Brain microvascular endothelial cell (primary cell): ENCODE measurements at regions not wholly inside any gene's neighbourhood (a gene's known extent, or its start where the extent isn't known, plus 50 kb on each side); places are given as distances from the start of the nearest gene placed in this dataset.

Experiments
- DNase-seq: peaks from one replicate; pipeline ENCODE4 v3.0.0-alpha.2; 2020
- H3K27ac ChIP-seq: fragments of 250-450 bp; sonication (Bioruptor Pico); 2 replicates; pipeline ENCODE4 v1.5.1; 2020; ENCODE audit warnings: mild to moderate bottlenecking, moderate library complexity
- H3K27me3 ChIP-seq: fragments of 250-450 bp; sonication (Bioruptor Pico); replicated peaks from 2 replicates; pipeline ENCODE4 v1.5.1; 2020; ENCODE audit warnings: mild to moderate bottlenecking
- H3K36me3 ChIP-seq: fragments of 250-450 bp; sonication (Bioruptor Pico); replicated peaks from 2 replicates; pipeline ENCODE4 v1.5.1; 2020; ENCODE audit warnings: mild to moderate bottlenecking
- H3K4me3 ChIP-seq: 2 replicates; pipeline ENCODE4 v1.5.1; 2011; ENCODE audit warnings: low read depth, mild to moderate bottlenecking, control low read depth, low read length, moderate library complexity
- CTCF ChIP-seq: IDR thresholded peaks from 2 replicates; pipeline ENCODE4 v1.5.1; 2011; ENCODE audit warnings: low read depth, mild to moderate bottlenecking, moderate library complexity, low read length, control low read depth, inconsistent platforms; ENCODE audit errors: missing control alignments
- in situ Hi-C: cut with HindIII; loops from 2 replicates; pipeline ENCODE4 v1.10.0; 2017; ENCODE audit warnings: low sequenced_read_pairs, low pct_ligation_motif_present

GRCh38 chr13:60260440-60260839 is 96.7 kb upstream of the DIAPH3 start:
- no peak overlapping the region for H3K4me3 ChIP-seq
- no peaks in the 10 kb centered on the region for H3K27me3 ChIP-seq
- no peaks in the 10 kb centered on the region for H3K36me3 ChIP-seq
- peak; percentile 25 for TF ChIP-seq CTCF
- DNase-seq = no peak
- in situ Hi-C loops = no loop called here
- no peak overlapping the region for H3K27ac ChIP-seq

GRCh38 chr13:60261432-60262351 is 98.0 kb upstream of the DIAPH3 start:
- Histone ChIP-seq H3K36me3 (no peaks in the 10 kb centered on the region), H3K27me3 (no peaks in the 10 kb centered on the region), H3K4me3 (no peak overlapping the region), H3K27ac (no peak overlapping the region)
- DNase-seq = no peak
- no peak for TF ChIP-seq CTCF
- in situ Hi-C loops = no loop called here

- H3K4me3 ChIP-seq = no peak overlapping the region
Measured at GRCh38 chr13:60265566-60265965, 101.8 kb upstream of the DIAPH3 start.

GRCh38 chr13:60267498-60268202 is 103.9 kb upstream of the DIAPH3 start:
- Histone ChIP-seq H3K4me3 (peak overlapping the region; percentile 54), H3K27ac (no peak overlapping the region), H3K36me3 (no peaks in the 10 kb centered on the region), H3K27me3 (no peaks in the 10 kb centered on the region)
- in situ Hi-C loops = no loop called here
- DNase-seq = no peak
- no peak for TF ChIP-seq CTCF

More at GRCh38 chr13:60265566-60265965, 101.8 kb upstream of the DIAPH3 start:
- DNase-seq = no peak
- Histone ChIP-seq H3K36me3 (no peaks in the 10 kb centered on the region), H3K27ac (no peak overlapping the region), H3K27me3 (no peaks in the 10 kb centered on the region)
- in situ Hi-C loops = no loop called here
- TF ChIP-seq CTCF = no peak

GRCh38 chr13:60268203-60268555 is 104.5 kb upstream of the DIAPH3 start:
- no peak for TF ChIP-seq CTCF
- in situ Hi-C loops = no loop called here
- no peaks in the 10 kb centered on the region for H3K36me3 ChIP-seq
- no peak overlapping the region for H3K27ac ChIP-seq
- peak overlapping the region; percentile 54 for H3K4me3 ChIP-seq
- H3K27me3 ChIP-seq = no peaks in the 10 kb centered on the region
- no peak for DNase-seq
